GM12878 (cell line): ENCODE measurements at regions not wholly inside any gene's neighbourhood (a gene's known extent, or its start where the extent isn't known, plus 50 kb on each side); places are given as distances from the start of the nearest gene placed in this dataset.

Source experiments
- CEBPZ ChIP-seq: fragments of 150-350 bp; IDR thresholded peaks from 2 replicates; pipeline ENCODE4 v1.6.1; 2016; ENCODE audit warnings: low read depth, low read length
- ETV6 ChIP-seq, 2 experiments: fragments of 450-650 bp in 1 of 2; IDR thresholded peaks in 1 of 2; conservative IDR thresholded peaks in 1 of 2; 2 replicates each; pipeline ENCODE4 v1.6.1; 2014; ENCODE audit warnings: antibody characterized with exemption in 1 of 2, borderline replicate concordance in 1 of 2, low read depth in 1 of 2, mild to moderate bottlenecking in 1 of 2, moderate library complexity in 1 of 2
- JUND ChIP-seq: IDR thresholded peaks from 2 replicates; pipeline ENCODE4 v1.6.1; 2012; ENCODE audit warnings: low read depth, mild to moderate bottlenecking, low read length, improper control_type of control experiment, moderate library complexity
- NKRF ChIP-seq: fragments of 450-650 bp; conservative IDR thresholded peaks from 2 replicates; pipeline ENCODE4 v1.6.1; 2017; ENCODE audit warnings: mild to moderate bottlenecking, moderate library complexity
- TAF1 ChIP-seq: IDR thresholded peaks from 2 replicates; pipeline ENCODE4 v1.6.1; 2011; ENCODE audit warnings: mild to moderate bottlenecking, low read depth, low read length, borderline replicate concordance

- no peak for TF ChIP-seq TAF1
- no peak for TF ChIP-seq CEBPZ
- no peak for TF ChIP-seq JUND
- no peak for TF ChIP-seq ETV6 (conservative IDR thresholded peaks at IDR 0.05 in 1 of 2, IDR thresholded peaks at IDR 0.05 in 1 of 2; ENCODE audit: borderline replicate concordance in 1 of 2, low read depth in 1 of 2)
- TF ChIP-seq NKRF = no peak
Observed at GRCh38 chrX:39260965-39261364, 459.7 kb downstream of the MID1IP1 start (continued).
